HepG2 (cell line): ENCODE measurements at regions not wholly inside any gene's neighbourhood (a gene's known extent, or its start where the extent isn't known, plus 50 kb on each side); places are given as distances from the start of the nearest gene placed in this dataset.

Experiments used
- BRCA1 ChIP-seq: sonication (generic); formaldehyde crosslinking; IDR thresholded peaks from 2 replicates; pipeline ENCODE4 v1.4.0; 2020; ENCODE audit warnings: missing genetic modification reagents
- CTCF ChIP-seq: sonication (generic); formaldehyde crosslinking; IDR thresholded peaks from 2 replicates; pipeline ENCODE4 v1.5.0; 2020; ENCODE audit warnings: mild to moderate bottlenecking, missing genetic modification reagents, moderate library complexity
- EP300 ChIP-seq, 3 experiments: sonication (generic) in 1 of 3; formaldehyde crosslinking in 1 of 3; IDR thresholded peaks; 2 replicates each; pipeline versions ENCODE4 v1.5.1 to v1.6.1; 2011 to 2020; ENCODE audit warnings: low read depth in 2 of 3, low read length in 2 of 3, borderline replicate concordance in 1 of 3, improper control_type of control experiment in 1 of 3, mild to moderate bottlenecking in 1 of 3, missing genetic modification reagents in 1 of 3, moderate library complexity in 1 of 3
- POLR2A ChIP-seq, 2 experiments: IDR thresholded peaks; 2 replicates each; pipeline ENCODE4 v1.6.1; 2011; ENCODE audit warnings: low read depth in 2 of 2, low read length in 2 of 2, mild to moderate bottlenecking in 1 of 2, moderate library complexity in 1 of 2; ENCODE audit not compliant: insufficient read depth in 1 of 2
- ZNF232 ChIP-seq: sonication (generic); formaldehyde crosslinking; IDR thresholded peaks from 2 replicates; pipeline ENCODE4 v1.4.0; 2020; ENCODE audit warnings: missing genetic modification reagents, borderline replicate concordance
- ZNF282 ChIP-seq: fragments of 450-650 bp; IDR thresholded peaks from 2 replicates; pipeline ENCODE4 v1.6.1; 2018; ENCODE audit not compliant: partially characterized antibody
- ZNF678 ChIP-seq: sonication (generic); formaldehyde crosslinking; IDR thresholded peaks from 2 replicates; pipeline ENCODE4 v1.4.0; 2020; ENCODE audit warnings: mild to moderate bottlenecking, missing genetic modification reagents

GRCh38 chr2:3105814-3106569 lies 271.6 kb downstream of the EIPR1 start:
- no peak for TF ChIP-seq ZNF678 (CRISPR knock-in tag)
- no peak for TF ChIP-seq ZNF232
- no peak for TF ChIP-seq ZNF282
- no peak for TF ChIP-seq EP300 (IDR thresholded peaks at IDR 0.05; ENCODE audit: low read depth in 2 of 2, low read length in 2 of 2)
- TF ChIP-seq EP300 (CRISPR knock-in tag; IDR thresholded peaks at IDR 0.05; ENCODE audit: borderline replicate concordance), result no peak
- TF ChIP-seq BRCA1 (CRISPR knock-in tag), result no peak
- TF ChIP-seq POLR2A (IDR thresholded peaks at IDR 0.05; ENCODE audit: insufficient read depth in 1 of 2, low read depth in 2 of 2, low read length in 2 of 2), result no peak
- no peak for TF ChIP-seq CTCF (CRISPR knock-in tag)
